AG20443 (cell line): ENCODE measurements at regions not wholly inside any gene's neighbourhood (a gene's known extent, or its start where the extent isn't known, plus 50 kb on each side); places are given as distances from the start of the nearest gene placed in this dataset.
"Not testable (repeated sequence)": the region's sequence is repeated elsewhere in the genome, so short reads cannot be mapped to it uniquely, and the experiment has no call there.

Experiments
- DNase-seq: peaks from one replicate; pipeline ENCODE4 v3.0.0; 2012; ENCODE audit warnings: low spot score, mixed read lengths

DNA sequence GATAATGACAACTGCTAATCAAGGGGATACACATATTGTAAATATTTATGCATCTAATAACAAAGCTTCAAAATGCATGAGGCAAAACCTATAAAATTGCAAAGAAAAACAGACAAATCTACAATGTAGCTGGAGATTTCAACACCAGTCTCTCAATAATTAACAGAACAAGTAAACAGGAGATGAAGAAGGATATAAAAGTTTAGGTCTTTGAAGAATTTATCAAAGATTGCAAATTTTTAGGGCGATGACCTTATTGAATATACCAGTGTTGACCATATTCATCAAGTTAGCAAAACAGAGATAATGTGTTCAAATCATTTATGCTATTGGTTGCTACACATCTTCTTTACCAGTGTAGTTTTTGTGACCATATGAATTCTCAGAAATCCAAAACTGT is 237.8 kb upstream of the SGK1 start:
- no peak for DNase-seq

GRCh38 chr6:134553936-134554335 is 236.0 kb upstream of the SGK1 start:
- no peak for DNase-seq

DNA sequence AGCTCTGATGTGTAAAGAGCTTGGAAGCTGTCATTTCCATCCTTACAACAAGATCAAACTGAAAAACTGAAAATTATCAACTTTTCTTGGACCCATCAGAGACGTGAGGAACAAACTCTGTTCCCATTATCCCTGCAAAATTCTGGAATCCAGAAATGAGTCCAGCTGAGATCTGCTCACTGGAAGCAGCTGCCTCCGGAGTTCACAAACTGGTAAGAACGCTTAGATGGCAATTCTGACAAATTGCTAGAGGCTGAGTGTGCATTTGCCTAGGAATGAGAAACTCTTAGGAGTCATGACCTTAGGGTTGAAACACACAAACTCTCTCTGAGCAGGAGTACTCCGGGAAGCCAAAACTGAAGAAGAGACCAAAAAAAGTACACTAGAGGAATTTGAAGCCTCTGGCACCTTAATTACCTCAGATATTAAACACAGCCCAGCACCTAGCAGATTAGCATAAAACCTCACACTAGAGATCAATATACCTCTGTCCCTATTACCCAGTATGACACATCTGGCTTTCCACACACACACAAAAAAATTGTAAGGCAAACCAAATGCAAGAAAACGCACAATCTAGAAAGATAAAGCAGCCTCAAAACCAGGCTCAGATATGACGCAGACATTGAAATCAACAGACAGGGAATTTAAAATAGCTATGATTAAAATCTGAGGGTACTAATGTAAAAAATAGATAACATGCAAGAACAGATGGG is 233.5 kb upstream of the SGK1 start:
- peak; percentile 63 for DNase-seq

DNA sequence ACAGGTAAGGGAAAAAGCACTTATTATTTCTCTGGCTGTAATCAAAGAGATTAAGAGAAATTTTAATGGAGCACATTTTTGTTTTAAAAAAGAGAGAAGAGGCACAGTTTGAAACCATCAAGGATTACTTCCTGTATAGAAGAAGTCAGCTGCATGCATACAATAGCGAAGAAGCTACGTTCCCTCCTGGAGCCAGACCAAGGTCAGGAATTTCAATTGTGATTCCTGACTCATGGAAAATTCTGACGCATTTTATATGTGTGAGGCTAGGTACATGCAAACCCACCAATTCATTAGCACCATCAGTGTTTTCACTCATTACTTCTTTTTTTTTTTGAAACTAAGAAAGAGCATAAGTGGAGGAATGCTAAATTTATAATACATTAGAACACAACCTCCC is 232.7 kb upstream of the SGK1 start:
- DNase-seq, result no peak

DNA sequence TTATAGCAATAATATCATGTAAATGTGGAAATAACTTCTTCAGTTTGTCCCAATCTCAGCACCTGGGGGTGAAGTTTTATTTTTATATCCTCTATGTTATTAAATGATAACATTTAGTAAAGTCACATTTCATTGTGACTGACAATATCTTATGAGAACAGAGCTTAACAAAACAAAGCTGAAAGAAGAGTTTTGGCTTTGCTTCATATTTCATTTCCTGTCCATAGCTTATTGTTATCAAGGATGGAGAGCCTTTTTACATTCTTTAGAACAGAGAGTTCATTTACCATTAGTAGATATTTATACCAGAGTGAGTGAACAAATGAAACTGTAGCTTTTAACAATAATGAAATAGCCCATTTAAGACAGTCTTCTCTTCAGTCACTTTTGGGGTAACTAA is 231.9 kb upstream of the SGK1 start:
- no peak for DNase-seq

DNA sequence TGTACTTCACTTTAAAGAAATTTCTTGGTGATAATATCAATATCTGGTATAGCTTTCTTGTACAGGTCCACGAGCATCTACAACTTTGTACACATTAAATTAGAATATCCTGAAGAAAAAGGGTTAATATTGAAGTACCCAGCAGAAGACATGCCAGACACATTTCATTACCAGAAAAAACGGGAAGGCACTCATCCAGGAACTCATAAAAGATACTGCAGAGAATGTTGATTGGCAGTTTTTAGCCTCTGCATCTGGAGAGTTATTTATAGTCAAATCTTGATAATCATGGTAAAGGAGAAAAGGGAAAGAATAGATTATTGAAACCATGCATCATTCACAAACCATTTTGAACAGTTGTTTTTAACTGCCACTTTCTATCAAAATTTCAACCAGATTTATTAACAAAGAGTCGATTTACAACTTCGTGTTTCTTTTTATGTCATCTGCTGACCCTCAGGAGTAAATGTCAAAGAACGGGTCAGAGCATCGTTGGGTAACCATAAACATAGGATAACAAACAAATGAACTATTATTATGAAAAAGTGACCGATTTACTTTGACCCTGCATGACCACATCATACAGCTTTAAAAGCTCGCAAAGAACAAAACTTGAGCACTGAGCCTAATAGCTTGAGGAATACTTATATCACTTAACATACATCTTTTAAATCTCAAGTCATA is 229.2 kb upstream of the SGK1 start:
- DNase-seq, result no peak

- DNase-seq, result no peak
Measured at GRCh38 chr6:134544737-134545136, 226.8 kb upstream of the SGK1 start.

DNA sequence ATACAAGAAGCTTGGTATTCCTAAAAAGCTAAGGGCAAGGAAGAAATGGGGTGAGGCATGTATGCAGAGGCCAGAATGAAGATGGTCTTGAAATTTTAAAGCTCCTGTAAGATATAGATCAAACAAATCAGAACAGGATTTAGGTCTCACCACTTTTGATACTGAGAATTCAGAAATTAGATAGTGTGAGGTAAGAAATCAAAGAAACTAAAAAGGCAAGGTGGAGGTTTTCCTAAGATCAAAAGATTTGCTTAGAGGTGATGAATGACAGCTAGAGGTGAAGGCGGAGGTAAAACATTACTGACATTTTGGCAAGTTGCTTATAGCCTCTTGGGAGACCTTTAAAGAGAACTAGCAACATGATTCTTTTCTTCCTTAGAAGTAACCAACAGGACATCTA is 225.2 kb upstream of the SGK1 start:
- no peak for DNase-seq

DNA sequence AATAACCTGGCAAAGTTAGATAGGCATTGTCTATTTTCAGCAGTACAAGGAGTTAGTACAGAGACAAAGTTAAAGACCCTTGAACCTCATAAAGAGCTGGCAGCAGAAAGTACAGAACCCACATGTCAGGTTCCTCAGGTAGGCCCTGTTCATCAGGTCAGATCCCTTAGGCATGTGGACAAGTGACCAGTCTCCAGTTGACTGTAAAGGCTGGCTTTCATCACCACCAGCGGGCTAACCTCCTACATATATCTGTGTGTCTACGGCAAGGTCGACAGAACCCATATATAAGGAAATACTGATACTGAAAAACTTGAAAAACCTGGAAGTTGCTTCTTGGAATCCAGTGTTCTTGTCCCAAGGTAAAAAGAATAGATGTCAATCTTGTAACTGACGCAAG is 223.1 kb upstream of the SGK1 start:
- no peak for DNase-seq

DNA sequence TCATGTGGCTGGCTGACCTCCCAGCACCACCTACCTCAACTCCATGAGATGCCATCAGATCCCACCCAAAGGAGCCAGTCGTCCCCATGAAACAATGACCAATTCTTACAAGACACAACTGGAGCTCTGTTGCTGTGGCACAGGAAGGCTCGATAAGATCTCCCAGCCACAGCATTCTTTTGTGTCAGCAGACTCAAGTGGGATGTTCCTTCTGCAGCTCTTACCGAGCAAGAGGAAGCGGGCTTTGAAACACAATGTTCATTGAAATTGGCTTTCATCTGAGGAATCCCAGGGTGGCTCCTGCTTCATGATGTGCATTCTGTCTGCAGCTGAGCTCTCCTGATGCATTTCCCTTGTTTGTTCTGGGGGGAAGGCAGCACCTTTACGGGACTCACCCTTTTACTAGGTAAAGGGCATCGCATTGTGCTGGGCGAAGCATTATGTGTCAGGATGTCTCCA is 222.0 kb upstream of the SGK1 start:
- no peak for DNase-seq

- DNase-seq, result not testable (repeated sequence)
Measured at GRCh38 chr6:134537765-134538164, 219.9 kb upstream of the SGK1 start.

DNA sequence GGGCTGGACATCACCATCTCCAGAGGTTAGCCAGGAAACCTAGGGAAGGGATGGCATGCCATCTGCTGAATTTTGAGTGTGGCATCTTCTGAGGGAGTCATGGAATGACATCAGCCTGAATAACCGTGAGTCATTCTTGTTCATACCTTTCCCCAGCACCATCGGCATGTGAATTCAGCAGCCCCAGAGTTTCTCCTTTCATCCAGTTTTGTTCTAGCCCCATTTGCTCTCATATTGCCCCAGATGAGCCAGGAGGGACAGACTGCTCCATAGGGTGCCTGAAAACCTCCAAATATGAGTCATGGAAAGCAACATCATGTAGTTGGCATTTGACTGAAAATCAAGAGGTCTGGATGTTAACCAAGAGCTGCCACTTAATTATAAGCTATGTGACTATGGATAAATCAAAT is 219.2 kb upstream of the SGK1 start:
- DNase-seq, result peak; percentile 84

DNA sequence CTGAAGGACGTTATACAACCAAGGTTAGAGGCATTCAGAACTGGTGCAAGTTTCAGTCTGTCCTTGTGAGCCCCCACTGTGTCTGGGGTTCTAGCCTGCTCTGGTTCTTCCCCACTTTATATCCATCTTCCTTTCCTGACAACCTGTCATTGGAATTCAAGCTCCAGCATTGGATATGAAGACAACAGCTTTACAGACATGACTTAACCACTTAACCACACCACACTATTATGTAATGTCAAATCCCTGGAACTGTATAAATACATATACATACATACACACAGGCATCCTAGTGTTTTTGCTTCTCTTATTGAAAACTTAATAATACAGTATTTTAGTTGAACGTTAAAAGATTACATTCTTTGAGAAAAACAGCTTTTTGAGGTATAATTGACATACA is 217.9 kb upstream of the SGK1 start:
- DNase-seq, result no peak

GRCh38 chr6:134534708-134535149 is 216.8 kb upstream of the SGK1 start:
- no peak for DNase-seq

GRCh38 chr6:134533991-134534390 is 216.1 kb upstream of the SGK1 start:
- no peak for DNase-seq

DNA sequence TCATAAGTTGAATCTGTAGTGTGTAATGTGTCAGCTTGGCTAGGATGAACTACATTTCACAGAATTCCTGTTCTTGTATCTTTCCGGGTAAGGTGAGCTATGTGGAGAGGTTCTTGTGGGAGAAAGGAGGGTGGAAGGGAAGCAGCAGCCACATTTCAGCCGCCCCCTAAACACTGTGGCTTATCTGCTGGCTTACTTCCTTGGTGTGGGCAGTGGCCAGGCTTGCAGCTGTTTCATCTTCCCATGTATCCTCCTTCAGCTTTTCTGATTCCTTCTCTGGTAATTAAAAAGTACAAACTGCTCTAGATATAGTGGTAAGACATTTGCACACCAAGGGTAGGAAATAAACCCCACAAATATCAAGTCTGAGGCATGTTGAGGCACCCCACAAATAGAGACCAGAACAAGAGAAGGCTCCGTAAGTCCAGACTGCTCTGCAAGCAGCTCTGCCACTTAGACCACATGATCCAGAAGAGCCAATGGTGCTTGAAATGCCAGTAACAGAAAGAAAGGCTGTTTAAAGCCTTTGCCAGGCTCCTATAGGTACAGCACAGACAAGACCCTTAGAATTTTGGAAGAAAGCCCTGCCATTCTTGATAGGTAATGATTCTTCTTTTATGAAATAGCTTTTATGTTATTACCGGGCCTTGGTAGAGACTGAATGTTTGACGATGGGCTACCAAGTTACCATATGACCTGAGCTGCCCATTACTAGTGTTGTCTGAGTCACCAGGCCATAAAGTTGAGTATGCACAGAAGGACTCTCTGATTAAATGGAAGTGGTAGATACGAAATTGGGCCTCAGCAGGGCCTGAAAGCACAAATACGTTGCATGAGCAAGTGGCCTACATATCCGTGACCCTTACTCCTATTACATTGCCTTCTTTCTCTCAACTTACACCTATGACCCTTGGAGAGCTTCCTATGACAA is 215.0 kb upstream of the SGK1 start:
- no peak for DNase-seq

GRCh38 chr6:134531611-134532010 is 213.7 kb upstream of the SGK1 start:
- no peak for DNase-seq

DNA sequence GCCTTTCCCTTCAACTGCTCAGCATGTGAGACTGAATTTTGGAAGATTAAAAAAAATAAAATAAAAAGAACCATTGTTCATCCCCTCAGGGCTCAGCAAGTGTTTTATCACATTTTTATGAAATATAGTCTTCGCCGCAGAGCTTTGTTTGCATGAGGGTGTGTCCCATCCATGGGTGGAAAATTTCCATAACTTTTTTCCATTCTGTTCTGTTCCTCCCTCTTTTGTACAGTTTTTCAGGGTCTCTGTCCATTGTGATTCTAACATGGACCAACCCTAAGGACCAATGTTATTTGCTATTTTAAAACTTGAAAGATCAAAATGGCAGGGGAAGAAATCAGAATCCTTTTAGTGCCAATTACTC is 213.3 kb upstream of the SGK1 start:
- no peak for DNase-seq

DNA sequence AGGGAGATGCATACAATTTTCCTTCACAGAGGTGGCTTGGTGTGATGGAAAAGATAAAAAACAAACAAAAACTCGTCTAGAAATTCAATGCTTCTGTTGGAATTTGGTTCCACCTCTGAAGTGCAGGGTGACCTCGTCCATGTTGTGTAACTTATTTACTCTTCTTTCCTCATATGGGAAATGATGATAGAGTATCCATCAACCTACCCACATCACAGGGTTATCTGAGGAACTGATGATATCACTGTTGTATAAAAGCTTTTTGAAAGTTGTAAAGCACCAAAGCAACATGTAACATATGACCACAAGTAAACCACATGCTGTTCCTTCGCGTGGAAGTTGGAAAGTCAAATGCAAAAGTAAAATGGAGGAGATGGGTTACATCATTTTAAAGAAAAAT is 212.0 kb upstream of the SGK1 start:
- no peak for DNase-seq

- DNase-seq, result no peak
Measured at GRCh38 chr6:134529305-134529704, 211.4 kb upstream of the SGK1 start.

GRCh38 chr6:134527108-134527787 is 209.3 kb upstream of the SGK1 start:
- no peak for DNase-seq

GRCh38 chr6:134525190-134525868 is 207.4 kb upstream of the SGK1 start:
- DNase-seq, result no peak
